Muscle of back (tissue), 3 donors: ENCODE measurements at regions not wholly inside any gene's neighbourhood (a gene's known extent, or its start where the extent isn't known, plus 50 kb on each side); places are given as distances from the start of the nearest gene placed in this dataset.

Experiments
- DNase-seq, 3 donors: peaks; one replicate each; pipeline versions ENCODE4 v3.0.0 to v3.0.0-alpha.2; 2013

DNA sequence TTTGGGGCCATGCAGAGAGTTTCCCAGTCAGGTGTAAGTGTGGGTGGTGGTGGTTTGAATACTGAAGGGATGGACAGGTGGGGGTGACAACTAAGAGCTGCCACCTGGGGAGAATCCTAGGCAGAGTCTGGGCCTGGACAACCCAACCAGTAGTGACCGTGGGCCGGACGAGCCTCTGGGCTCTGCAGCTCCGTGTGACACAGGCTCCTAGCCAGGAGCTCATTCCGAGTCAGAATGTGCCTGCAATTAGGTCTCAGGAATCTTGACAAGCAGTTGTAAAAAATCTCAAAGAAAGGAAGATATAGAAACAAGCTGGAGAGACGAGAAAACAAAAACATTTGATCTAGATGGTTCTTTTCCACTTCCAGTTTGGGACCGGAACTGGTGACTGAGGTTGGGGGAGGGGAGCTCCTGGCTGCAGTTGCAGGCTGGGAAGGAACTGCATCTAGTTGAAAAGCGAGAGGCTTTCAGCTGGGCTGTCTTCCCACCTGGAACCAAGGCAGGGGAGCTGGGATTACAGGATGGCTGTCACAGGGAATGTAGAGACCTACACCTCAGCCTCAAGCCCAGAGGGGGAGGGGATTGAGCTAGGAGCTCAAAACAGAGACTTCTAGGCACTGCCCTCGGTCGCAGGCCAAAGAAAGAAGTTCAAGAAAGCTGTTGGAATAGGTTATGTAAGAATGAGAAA lies 156.9 kb downstream of the PAX1 start:
- DNase-seq: no peak

DNA sequence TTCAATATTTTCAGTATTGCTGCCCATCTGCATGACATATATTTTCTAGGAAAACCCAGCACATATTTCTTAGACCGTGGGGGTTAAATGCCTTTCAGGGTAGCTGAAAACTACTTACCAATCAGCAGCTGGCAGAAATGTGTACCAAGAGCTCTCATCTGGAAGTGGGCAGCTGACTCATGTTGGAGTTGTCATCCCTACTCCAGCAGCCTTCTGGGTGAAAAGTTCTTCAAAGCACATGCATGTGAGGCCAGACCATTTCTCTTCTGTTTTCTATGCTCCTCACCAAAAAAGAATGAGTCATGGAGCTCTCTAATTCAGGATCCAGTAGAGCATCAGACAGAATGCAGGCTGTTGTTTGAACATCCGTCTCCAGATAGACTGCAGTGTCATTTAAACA lies 135.5 kb downstream of the PAX1 start:
- DNase-seq: peak in 1 of 3 donors; percentile 29

DNA sequence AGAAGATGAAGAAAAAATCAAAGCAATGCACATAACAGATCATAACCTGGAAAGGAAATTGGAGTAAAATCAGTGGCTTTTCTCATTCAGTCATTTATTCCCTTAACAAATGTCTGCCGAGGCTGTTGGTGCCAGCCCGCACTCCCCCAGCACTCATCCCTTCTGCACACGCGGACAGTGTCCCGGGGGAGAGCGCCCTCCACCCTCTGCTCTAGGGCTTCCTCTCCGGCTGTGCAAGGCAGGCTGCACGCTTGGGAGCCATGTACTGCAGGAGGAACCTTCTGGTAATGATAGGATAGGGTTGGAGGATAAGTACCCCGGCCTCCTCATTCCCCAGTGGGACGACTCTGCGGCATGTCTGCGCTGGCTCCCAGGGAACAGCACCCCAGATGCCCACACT lies 134.5 kb downstream of the PAX1 start:
- DNase-seq: no peak

DNA sequence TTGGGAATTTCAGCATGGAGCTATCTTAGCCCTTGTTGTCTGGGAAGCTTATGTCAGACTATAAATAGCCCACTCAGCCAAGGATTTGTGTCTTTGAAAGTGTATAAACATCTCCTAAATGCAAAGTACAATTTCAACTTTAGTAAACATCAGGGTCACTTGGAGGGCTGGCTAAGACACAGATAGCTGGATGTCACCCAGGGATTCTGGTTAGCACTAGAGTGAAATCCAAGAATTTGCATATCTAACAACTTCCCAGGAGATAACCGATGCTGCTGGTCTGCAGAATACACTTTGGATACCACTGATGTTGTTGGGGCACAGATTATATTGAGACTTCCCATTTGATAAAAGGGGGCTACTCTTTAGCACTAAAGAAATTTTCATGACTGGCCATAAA lies 130.9 kb downstream of the PAX1 start:
- peak; percentile 30 to 75 (median 36) for DNase-seq

DNA sequence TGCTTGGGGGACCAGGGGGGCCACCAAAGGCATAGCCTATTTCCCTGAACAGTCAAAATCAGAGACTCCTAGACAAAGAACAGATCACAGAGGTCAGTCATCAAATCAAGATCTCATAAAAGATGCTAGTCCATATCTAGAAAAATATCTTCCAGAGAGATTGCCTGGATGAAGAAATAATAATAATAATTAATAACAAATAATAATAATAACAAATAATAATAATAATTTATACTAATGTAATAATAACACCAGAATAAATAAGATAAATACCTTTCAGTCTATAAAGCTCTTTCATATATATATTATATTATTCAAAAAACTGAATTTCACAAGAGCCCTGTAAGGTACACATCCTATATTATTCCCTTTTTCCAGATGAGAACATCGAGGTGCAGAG lies 129.6 kb downstream of the PAX1 start:
- DNase-seq: no peak

DNA sequence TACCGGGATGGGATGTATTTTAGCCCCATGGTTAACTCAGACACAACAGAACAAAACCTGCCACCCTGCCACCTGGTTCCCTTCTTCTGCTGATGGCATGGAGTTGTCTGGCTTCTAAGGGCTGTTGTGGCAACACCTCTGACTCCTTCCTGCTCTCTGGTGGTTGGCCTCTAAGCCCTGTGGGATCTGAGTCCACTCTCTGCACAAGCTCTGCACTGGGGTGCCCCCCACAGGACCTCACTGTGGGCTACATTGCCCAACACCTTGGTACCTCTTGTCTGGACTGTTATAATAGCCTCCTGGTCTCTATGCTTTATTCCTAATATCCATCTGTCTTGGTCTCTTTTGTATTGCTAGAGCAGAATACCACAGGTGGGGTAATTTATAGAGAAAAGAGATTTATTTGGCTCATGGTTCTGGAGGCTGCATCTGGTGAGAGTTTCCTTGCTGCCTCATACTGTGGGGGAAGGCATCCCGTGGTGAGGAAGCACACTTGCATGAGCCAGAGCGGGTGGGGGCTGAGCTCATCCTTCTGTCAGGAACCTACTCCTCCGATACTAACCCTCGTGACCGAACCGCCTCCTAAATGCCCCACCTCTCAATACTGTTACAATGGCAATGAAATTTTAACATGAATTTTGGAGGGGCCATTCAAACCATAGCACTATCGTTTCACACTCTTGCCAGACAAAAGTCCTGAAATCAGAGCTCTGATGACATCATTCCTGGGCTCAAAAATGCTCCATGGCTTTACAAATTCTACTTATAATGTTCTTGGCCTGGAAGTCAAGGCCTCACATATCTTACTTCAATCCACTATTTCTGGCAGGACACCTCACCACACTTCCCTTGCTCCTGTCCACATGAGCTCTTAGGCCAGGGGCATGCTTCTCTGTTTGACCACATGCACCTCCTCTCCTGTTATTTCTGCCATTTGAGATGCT lies 127.2 kb downstream of the PAX1 start:
- DNase-seq: peak; percentile 62 to 92 (median 84)

DNA sequence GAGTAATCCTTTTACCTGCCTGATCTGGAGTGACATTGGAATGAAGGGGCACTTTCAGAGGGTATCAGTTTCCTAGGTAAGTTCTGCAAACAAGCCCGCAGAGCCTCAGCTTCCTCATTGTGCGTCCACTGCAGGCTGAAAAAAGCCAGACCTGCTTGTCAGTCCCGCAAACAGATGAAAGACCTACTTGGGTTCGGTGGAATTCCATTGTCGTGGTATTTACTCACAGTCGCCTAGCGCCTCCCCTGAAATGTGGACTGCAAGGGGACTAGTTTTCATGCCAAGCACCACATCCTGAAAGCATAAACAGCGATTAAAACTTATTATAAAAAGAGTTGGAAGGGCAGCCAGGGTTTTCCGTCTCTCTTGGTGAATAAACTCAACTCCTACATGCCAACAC lies 121.5 kb downstream of the PAX1 start:
- DNase-seq: peak in 2 of 3 donors; percentile 11 to 39

DNA sequence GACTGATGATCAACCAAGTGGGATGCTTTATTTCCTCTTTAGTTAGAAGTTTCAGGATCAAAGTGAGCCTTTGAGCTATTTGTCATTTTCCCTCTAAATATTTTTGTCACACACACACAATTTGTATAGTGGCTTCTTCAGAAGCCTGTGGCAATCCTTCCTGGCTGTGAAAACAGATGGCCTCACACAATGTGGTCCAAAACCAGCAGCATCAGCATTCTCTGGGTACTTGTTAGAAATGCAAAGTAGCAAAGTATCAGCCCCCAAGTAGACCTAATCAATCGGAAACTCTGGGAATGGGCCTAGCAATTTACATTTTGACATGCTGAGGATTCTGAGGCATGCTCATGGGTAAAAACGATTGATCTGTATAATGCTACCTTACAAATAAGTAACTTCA lies 115.9 kb downstream of the PAX1 start:
- DNase-seq: no peak

DNA sequence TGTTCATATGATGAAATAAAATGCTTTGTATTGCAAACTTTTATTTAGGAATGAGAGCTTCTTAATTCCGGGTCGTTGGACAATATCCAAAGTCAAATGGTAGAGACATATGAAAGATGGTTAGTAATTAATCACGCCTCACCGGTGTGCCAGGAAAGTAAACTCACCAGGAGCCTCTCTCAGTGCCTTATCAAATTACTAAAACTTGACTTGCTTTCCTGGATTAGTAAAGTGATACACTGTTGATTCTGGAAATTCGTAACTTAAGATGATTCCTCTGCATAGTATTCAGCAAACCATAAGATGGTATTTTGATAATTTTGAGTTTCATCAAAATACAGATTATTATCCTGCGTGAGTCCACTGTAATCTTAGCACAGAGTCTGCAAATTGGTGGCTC lies 115.2 kb downstream of the PAX1 start:
- no peak for DNase-seq

DNA sequence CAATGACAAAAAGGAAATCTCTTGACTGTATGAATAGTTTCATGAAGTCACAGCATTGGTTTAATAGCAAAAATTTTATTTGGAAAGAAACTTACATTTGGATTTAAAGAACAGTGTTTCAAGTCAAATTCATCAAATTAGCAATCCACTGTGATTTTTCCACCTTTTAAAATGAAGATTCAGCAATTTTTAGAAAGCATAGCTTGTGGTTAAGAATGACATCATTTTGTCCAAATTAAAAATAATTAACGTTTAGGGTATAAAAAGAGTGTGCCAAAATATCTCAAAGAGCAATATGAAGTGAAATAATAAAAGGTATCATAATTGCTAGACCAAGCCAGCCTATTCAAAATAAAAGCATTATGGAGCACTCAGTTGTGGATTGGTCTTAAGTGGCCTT lies 114.6 kb downstream of the PAX1 start:
- no peak for DNase-seq

DNA sequence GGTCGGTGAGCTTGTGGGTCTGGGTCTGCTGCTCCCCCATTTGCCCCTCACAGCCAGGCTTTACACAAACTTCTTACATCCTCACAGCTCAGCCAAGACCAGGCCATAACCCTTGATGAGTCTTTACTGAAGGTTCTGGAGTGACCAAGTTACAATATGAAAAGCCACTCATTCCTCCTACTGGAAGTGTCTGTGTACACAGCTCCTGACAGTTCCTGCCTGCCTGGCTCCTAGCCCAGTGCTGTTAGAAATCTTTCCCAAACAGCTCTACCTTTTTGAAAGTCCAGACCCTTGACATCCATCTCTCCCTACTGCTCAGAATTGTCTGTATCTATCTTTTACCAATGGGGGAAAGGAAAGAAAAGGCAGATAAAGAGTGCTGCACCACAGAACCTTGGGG lies 106.9 kb downstream of the PAX1 start:
- DNase-seq: no peak

DNA sequence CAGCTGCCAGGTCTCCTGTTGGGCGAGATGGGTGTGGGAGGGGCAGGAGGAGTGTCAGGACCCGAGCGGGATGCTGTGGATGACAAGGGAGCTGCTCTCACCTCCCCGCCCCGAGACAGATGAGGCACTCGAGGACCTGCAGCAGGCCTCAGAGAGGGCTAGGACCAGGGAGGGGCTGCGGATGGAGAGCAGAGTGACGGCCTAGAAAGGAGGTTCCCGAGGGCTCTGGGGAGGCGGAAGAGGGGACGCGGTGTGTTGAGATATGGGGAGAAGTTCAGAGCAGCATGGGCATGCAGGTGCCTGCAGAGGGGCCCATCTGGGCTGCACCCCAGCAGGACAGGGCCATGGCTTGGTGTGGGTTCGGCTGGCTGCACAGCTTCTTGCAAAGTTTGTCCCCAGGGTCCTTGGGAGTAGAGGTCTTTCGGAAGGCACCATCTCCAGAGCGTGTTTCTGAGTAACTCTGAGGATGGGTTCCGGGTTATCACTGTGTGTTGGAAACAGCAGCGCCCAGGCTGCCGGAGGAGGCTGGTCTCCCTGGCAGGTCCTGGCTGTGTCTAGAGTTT lies 104.6 kb downstream of the PAX1 start:
- DNase-seq: no peak

DNA sequence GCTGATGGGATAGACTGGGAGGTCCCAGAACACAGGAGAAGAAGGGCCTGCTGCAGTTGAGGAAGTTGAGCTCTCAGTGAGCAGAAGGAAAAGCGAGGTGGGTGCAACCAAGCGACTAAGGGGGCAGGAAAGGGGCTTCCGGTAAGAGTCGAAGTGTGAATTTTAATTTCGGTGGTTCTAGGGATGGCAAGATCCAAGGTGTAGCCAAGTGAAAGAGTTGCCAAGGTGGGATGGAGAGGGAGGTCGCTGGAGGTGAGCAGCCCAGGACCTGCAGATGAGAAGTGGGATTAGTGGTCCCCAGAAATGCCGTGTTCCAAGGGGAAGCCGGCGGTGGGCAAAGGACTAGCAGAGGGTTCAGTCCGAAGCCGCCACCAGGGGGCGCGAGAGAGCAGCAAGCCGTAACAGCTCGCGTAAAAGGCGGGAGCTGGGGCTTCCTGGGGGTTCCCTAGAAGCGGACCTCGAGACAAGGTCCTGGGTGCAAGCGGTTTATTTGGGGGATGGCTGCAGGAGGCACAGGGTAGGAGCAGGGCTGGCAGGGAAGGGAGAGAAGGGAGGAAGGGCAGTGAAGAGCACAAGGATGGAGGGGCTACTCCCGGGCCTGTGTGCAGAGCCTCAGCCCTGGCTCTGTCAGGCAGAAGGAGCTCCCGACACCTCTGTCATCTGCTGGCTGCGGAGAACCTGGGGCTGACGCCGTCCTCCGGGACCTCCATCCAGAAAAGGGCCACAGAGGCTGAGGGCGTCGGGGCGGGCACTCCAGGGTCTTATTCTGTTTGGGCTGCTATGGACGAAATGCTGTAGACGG lies 103.6 kb downstream of the PAX1 start:
- DNase-seq: peak in 1 of 3 donors; percentile 39

DNA sequence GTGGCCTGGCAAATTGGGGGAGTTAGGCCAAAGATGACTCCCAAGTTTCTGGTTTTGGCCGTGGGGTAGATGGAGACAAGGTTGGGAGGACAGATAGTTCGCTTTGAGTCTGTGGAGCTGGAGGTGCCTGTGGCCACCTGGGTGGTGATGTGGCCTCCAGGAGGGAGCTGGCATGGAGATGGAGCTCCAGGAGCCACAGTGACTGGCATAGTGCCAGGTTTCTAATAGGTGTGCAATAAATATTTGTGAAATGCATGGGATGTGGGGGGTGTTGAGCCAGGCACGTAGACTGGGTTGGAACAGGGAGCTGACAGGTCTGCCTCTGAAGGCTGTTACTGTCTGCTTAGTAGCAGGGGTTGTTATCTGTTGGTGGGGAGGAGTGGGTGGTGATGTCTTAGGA lies 102.7 kb downstream of the PAX1 start:
- DNase-seq: no peak

DNA sequence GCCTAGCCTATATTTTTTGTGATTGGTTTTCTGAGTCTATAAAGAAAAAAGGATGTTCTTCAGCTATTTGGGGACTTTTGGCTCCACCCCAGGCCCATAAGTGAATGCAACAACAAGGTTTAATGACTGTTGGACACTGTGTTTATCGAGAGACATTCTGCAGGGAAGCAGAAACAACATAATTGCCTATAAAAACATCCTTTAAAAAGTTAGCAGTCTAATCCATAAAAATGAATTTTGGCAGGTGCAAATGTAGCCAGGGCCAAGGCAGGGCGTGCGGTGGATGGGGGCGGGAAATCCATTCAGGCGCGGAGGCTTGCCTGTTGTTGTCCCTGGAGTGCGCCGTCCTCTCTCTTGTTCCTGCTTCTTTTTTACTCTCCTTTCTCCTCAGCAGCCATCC lies 99.3 kb downstream of the PAX1 start:
- peak; percentile 25 to 86 (median 58) for DNase-seq

DNA sequence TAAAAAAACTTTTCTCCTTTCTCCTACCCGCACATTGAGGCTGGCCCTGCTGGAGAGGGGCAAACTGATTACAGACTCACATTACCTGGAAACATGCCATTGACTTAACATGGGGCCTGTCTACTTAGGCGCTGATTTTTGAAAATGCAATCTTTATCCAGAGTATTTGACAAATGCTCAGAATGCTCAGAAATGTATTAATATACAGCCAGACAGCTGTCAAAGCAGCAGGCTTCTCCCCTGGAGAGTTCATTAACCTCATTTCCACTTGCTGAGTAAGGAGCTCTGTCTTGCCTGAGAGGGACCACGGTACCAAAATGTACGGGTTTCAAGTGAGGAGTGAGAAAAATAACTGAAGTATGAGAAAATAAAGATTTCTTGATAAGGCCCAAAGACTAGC lies 95.7 kb downstream of the PAX1 start:
- DNase-seq: no peak

DNA sequence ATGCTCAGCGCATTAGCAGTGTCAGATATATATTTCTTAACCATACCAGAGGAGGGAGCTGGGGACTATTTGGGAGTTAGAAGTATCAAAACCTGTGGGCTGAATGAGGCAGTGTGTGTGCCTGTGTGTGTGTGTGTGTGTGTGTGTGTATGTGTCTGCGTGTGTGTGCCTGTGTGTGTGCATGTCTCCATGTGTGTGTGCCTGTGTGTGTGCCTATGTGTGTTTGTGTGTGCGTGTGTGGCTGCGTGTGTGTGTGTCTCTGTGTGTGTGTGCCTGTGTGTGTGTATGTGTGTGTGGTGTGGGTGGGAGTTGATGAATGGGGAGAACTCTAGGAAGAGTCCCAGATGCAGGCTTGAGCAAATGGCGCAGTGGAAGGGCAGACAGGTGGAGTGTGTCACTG lies 92.9 kb downstream of the PAX1 start:
- DNase-seq: no peak

DNA sequence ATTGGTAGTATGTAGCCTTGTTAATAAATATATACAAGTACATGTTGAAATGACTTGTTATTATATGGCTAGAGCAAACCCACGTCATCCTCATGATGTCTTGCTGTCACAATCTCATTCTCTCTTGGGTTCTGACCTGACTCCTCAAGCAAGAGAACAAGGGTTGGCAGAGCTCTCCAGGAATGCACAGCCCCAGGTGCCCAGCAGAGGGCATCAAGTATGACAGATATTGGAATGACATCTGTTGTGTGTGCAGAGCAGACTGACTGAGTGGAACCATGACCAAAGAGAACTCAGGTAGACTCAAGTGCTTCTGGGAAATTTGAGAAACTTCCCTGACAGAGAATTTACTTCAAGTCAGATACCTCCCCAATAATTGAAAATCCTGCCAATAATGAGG lies 90.6 kb downstream of the PAX1 start:
- no peak for DNase-seq

DNA sequence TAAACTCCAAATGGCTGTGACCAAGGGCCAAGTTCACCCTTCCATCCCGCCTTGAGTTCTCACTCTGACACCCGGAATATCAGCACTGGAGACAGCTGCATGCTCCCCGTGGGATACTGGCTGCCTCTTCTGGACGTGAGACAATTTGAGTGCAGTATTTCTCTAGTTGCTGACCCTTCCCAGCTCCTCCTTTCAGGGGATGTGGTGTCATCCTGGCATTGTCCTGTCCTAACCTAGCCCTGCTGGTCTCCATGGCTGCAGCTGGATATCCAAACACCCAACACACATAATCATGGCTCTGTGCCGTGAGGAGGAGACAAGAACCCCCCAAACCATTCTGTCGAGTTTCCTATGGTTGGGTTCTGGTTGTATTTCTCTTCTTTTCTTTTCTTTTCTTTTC lies 82.6 kb downstream of the PAX1 start:
- DNase-seq: peak in 1 of 3 donors; percentile 56

DNA sequence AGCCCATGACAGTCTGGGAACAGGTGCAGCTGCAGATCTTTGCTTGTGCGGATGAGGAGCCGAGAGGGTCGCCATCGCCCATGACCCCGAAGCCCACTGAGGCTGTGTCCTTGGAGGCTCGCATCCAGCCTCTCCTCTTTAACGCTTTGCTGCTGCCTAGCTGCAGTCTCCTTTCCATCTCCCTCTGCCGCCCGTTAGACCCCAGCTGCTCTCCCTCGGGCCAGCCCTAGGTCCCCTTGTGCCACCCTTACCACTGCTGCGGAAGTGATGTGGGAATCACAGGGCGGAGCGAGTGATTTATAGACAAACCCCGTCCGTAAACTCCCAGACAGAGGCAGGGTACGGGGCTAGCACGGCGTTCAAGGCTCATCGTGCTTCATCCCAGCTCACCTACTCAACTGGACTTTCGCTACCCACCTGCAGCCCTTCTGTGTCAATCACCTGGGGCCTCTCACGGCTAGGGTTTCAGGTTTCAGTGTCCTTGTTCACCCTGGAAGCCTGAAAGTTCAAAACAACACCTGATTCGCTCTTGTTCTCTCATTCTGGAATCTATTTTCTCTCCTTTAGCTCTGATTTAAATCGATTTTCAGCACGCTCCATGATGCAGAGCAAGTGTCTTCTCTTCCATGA lies 76.1 kb downstream of the PAX1 start:
- no peak for DNase-seq

DNA sequence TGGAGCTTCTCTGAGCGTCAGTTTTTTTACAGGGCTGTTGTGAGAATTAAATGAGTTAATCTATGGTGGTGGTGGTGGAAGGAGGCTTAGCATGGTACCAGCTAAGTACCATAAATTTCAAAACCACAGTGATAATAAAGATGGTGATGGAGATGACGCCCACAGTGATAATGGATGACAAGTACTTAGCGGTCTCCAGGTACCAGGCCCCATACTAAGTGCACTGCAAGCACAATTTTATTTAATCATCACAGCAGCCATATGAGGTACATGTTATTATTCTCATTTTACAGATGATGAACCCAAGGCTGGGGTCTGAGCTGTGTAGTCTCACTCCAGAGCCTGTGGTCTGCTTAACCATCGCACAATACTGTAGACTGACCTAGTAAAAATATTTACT lies 75.1 kb downstream of the PAX1 start:
- no peak for DNase-seq
